ENCODE measurements at regions not wholly inside any gene's neighbourhood (a gene's known extent, or its start where the extent isn't known, plus 50 kb on each side); places are given as distances from the start of the nearest gene placed in this dataset.

DNA sequence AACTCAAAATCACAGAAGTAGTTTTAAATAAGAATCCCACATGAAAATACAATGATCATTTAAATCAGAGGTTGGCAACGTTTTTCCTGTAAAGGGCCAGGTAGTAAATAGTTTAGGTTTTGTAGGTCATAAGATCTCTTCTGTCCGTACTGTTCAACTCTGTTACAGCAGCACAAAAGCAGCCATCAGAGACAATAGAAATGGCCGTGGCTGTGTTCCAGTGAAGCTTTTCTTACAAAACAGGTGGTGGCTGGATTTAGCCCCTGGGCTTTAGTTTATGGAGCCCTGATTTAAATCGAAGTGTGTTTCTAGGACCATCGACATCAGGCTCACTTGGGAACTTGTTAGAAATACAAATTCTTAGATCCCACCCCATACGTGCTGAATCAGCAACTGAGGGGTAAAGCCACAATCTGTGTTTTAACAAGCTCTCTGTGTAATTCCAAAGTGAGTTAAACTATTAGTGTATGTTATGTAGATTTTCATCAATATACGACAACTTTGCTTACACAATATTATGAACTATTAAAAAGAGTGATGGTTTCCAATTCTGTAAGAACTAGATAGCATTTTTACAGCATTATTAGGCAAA is 54.8 kb upstream of the MIR17HG start:
- no peak overlapping the region for H3K4me3 ChIP-seq (ENCODE audit: low read depth, low read length)
- no peaks in the 10 kb centered on the region for H3K36me3 ChIP-seq (ENCODE audit: control insufficient read depth, insufficient read depth, low read length)
- H3K9me3 ChIP-seq (ENCODE audit: control insufficient read depth, insufficient read depth, low read length) = no peaks in the 10 kb centered on the region
- H3K9ac ChIP-seq (ENCODE audit: low read depth, low read length) = no peak overlapping the region
- H3K27me3 ChIP-seq (ENCODE audit: control insufficient read depth, insufficient read depth, low read length) = no peaks in the 10 kb centered on the region
- no peaks in the 10 kb centered on the region for H3K4me1 ChIP-seq (ENCODE audit: control insufficient read depth, insufficient read depth, low read length)

DNA sequence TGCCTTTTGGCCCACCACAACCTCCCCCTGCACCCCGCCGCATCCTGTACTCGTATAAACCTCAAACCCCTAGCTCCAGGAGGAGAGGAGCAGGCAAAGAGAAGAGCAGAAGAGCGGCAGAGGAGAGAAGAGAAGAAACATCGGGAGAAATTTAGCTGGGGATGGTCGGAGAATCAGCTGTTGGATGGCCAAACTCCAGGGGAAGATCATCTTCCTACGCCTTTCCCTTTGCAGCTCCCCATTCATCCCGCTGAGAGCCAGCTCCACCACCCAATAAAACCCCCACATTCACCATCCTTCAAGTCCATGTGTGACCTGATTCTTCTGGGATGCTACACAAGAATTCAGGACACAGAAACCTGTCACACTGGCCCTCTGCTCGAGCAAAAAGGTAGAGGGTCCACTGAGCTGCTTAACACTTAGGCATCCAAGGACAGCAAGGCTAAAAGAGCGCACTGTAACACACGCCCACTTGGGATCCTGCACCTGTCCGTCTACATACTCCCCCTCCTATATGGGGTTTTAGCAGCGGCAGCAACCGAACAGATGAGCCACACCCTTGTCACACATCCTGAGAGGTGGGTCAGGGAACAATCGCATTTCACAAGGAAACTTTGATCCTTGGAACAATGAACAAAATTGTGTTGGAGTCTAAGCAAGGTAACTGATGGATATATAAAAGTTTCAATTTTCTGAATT is 51.6 kb upstream of the MIR17HG start:
- H3K27me3 ChIP-seq (ENCODE audit: control insufficient read depth, insufficient read depth, low read length) = no peaks in the 10 kb centered on the region
- H3K36me3 ChIP-seq (ENCODE audit: control insufficient read depth, insufficient read depth, low read length) = no peaks in the 10 kb centered on the region
- H3K4me3 ChIP-seq (ENCODE audit: low read depth, low read length) = no peak overlapping the region
- no peak overlapping the region for H3K9ac ChIP-seq (ENCODE audit: low read depth, low read length)
- no peaks in the 10 kb centered on the region for H3K4me1 ChIP-seq (ENCODE audit: control insufficient read depth, insufficient read depth, low read length)
- no peaks in the 10 kb centered on the region for H3K9me3 ChIP-seq (ENCODE audit: control insufficient read depth, insufficient read depth, low read length)

DNA sequence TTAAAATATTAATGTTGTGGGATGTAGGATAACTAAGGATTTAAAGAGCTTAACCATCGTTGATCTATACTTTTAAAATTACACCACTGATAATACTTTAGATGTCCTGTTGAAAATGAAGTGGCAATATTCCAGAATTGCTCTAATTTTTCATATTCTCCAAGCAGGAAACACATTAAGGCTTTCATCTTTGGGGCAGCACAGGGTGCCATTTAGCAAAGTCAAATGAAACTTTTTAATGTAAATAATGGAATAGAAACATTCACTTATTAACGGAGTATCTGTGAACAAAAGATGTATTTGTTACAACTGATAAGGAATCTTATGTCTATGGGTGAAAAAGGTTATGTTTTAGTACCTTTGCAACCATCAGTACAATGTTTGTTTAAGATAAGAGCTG is 50.0 kb upstream of the MIR17HG start:
- no peaks in the 10 kb centered on the region for H3K36me3 ChIP-seq (ENCODE audit: control insufficient read depth, insufficient read depth, low read length)
- H3K9ac ChIP-seq (ENCODE audit: low read depth, low read length) = no peak overlapping the region
- H3K27me3 ChIP-seq (ENCODE audit: control insufficient read depth, insufficient read depth, low read length) = no peaks in the 10 kb centered on the region
- no peaks in the 10 kb centered on the region for H3K9me3 ChIP-seq (ENCODE audit: control insufficient read depth, insufficient read depth, low read length)
- H3K4me3 ChIP-seq (ENCODE audit: low read depth, low read length) = no peak overlapping the region
- no peaks in the 10 kb centered on the region for H3K4me1 ChIP-seq (ENCODE audit: control insufficient read depth, insufficient read depth, low read length)
